ENCODE measurements at regions not wholly inside any gene's neighbourhood (a gene's known extent, or its start where the extent isn't known, plus 50 kb on each side); places are given as distances from the start of the nearest gene placed in this dataset.

DNA sequence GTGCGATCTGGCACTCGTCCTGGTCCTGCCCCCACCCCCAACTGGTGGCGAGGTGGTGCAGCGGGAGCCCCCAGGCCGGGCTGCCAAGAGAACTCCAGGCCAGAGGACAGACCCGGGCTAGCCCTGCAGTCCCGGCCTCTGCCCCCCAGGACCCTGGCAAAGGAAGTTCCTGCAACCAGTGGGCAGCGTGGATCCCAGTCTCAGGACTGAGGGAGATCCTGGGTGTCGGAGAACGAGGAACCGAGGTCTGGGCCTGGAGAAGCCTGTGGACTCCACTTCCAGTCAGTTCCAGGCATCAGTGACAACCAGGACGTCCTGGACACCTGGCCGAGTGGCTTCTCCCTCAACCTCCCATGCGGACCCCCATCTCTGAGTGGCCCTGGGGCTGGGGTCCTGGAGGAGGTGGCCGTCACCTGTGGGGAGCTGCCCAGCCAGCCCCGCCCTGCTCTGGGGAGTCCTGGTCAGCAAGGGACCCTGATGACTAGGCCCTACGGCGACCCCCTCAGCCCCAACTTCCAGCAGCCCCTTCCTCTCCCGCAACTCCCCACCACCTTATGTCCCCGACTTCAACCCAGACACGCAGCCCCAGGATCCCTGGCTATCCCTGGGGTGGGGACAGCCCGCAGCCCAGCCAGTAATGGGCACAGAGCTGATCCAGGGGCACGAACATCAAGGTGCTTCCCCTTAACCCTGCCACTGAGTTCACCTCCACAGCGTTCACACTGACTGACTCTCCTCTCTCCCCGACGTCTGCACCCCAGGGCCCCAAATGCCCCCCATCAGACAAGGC is 53.7 kb upstream of the NKX1-1 start:
- no peak for TF ChIP-seq POLR2A (IDR thresholded peaks at IDR 0.05)
- TF ChIP-seq, protein P1, sequence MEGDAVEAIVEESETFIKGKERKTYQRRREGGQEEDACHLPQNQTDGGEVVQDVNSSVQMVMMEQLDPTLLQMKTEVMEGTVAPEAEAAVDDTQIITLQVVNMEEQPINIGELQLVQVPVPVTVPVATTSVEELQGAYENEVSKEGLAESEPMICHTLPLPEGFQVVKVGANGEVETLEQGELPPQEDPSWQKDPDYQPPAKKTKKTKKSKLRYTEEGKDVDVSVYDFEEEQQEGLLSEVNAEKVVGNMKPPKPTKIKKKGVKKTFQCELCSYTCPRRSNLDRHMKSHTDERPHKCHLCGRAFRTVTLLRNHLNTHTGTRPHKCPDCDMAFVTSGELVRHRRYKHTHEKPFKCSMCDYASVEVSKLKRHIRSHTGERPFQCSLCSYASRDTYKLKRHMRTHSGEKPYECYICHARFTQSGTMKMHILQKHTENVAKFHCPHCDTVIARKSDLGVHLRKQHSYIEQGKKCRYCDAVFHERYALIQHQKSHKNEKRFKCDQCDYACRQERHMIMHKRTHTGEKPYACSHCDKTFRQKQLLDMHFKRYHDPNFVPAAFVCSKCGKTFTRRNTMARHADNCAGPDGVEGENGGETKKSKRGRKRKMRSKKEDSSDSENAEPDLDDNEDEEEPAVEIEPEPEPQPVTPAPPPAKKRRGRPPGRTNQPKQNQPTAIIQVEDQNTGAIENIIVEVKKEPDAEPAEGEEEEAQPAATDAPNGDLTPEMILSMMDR (IDR thresholded peaks at IDR 0.05), result no peak
- Histone ChIP-seq H3K27me3 (no peaks in the 10 kb centered on the region), H3K27ac (no peak overlapping the region), H3K9me3 (no peaks in the 10 kb centered on the region), H3K4me1 (no peaks in the 10 kb centered on the region), H3K36me3 (no peaks in the 10 kb centered on the region), H3K4me3 (no peak overlapping the region)
- 47% methylated on average over 2 of the region's 26 CpGs for WGBS (ENCODE audit: insufficient coverage, low coverage, low lambda C conversion rate, missing lambda C conversion rate)
- DNase-seq (peak; percentile 14 to 42 (median 42)), ATAC-seq (no peak)
- intact Hi-C loops (cut with DNase I), result no loop called here

DNA sequence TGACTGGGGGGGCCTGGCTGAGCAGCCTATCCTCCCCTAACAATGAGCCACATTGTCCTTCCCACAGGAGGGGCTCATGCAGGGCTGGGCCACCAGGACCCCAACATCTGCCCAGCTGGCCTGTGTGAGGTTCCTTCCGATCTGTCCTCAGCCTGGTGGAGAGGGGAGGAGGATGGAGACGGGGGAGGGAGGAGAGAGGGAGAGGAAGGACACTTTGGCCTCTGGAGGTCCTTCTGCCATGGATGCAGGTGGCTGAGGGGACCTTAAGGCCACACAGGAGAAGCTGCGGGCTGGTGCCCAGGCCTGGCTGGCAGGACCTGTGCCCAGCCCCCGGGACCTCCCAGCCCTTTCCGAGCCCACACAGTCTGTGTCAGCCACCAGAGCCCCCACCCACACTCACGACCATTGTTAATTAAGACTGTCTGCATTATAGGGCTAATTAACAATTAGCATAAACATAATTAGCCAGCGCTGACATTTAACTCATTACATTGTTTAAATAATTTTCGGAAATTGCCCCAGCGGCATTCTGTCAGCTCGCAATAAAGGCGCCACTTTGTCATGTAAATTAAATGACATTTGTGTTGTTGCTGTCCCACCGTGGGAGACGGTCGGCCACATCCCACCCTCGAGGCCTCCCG is 53.0 kb upstream of the NKX1-1 start:
- ATAC-seq, result no peak

DNA sequence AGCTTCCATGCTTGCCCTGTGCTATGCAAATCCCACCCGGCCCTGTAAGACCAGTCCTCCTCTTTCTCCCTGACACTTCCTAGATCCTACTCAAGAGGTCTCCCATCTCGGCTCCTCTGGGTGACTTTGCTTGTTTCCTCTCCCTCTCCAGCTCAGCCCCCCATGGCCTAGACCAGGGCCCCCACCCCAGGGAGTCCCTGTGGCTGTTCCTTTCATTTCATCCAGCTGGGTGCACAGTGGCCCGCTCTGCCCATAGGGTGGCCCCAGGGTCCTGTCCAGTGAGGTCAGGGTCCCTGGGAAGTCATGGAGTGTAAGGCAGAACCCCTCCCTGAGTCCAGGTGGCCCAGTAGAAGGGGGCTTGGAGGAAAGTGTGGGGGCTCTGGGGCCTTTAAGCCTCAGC is 52.3 kb upstream of the NKX1-1 start:
- no peak for ATAC-seq
- Histone ChIP-seq H3K27me3 (no peaks in the 10 kb centered on the region), H3K27ac (no peak overlapping the region), H3K4me1 (no peaks in the 10 kb centered on the region), H3K36me3 (no peaks in the 10 kb centered on the region), H3K4me3 (no peak overlapping the region), H3K9me3 (no peaks in the 10 kb centered on the region)
- TF ChIP-seq, protein P1 (IDR thresholded peaks at IDR 0.05), result no peak
- TF ChIP-seq POLR2A (IDR thresholded peaks at IDR 0.05), result no peak
- DNase-seq, result peak in 1 of 3 donors; percentile 7
- intact Hi-C loops (cut with DNase I), result no loop called here
- 39% methylated on average over 2 of the region's 3 CpGs for WGBS (ENCODE audit: insufficient coverage, low coverage, low lambda C conversion rate, missing lambda C conversion rate)

More for the DNA sequence above, 53.0 kb upstream of the NKX1-1 start:
- no peak for TF ChIP-seq POLR2A (IDR thresholded peaks at IDR 0.05)
- TF ChIP-seq, protein P1 (IDR thresholded peaks at IDR 0.05), result no peak
- Histone ChIP-seq H3K4me1 (no peaks in the 10 kb centered on the region), H3K36me3 (no peaks in the 10 kb centered on the region), H3K9me3 (no peaks in the 10 kb centered on the region), H3K27ac (no peak overlapping the region), H3K27me3 (no peaks in the 10 kb centered on the region), H3K4me3 (no peak overlapping the region)
- intact Hi-C loops (cut with DNase I), result no loop called here
- WGBS (ENCODE audit: insufficient coverage, low coverage, low lambda C conversion rate, missing lambda C conversion rate), result 35% methylated on average over 6 of the region's 16 CpGs
- DNase-seq, result peak in 1 of 3 donors; percentile 6

Small RNA genes lying in the stretch of these regions (small RNA-seq; reads per million reads assigned to genes)
- 0 reads per million in 2 experiments for gene AC147067.2

Measured in right lobe of liver (tissue), 6 donors.